ENCODE measurements at regions not wholly inside any gene's neighbourhood (a gene's known extent, or its start where the extent isn't known, plus 50 kb on each side); places are given as distances from the start of the nearest gene placed in this dataset.

DNA sequence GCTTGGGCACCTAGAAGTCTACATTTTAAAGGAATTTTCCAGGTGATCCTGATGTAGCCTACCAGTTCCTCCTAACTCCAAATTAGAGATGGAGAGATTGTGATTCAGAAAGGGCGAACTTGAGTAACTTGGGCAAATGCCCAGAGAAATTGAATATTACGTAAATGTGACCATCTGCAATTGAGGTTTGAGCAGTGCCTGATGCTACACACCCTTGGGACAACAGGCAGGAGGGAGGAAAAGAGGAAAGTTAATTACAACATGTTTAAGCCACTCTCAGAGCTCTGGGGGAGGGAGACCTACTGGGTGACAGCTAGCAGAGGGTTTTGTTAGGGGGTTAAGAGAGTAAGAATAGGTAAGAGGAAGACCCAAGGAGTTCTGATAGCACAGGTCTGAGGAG lies 208.9 kb downstream of the LPIN1 start:
- TF ChIP-seq, protein P1, sequence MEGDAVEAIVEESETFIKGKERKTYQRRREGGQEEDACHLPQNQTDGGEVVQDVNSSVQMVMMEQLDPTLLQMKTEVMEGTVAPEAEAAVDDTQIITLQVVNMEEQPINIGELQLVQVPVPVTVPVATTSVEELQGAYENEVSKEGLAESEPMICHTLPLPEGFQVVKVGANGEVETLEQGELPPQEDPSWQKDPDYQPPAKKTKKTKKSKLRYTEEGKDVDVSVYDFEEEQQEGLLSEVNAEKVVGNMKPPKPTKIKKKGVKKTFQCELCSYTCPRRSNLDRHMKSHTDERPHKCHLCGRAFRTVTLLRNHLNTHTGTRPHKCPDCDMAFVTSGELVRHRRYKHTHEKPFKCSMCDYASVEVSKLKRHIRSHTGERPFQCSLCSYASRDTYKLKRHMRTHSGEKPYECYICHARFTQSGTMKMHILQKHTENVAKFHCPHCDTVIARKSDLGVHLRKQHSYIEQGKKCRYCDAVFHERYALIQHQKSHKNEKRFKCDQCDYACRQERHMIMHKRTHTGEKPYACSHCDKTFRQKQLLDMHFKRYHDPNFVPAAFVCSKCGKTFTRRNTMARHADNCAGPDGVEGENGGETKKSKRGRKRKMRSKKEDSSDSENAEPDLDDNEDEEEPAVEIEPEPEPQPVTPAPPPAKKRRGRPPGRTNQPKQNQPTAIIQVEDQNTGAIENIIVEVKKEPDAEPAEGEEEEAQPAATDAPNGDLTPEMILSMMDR (IDR thresholded peaks at IDR 0.05) = no peak
- TF ChIP-seq EZH2 (IDR thresholded peaks at IDR 0.05; ENCODE audit: borderline replicate concordance, insufficient read depth, low read depth, low read length, poor library complexity, severe bottlenecking) = no peak

Measured in B cell (primary cell).